ENCODE measurements at regions not wholly inside any gene's neighbourhood (a gene's known extent, or its start where the extent isn't known, plus 50 kb on each side); places are given as distances from the start of the nearest gene placed in this dataset.

GRCh38 chr12:98379106-98379505 lies 136.3 kb upstream of the TMPO start:
- no peak overlapping the region for H3K4me3 ChIP-seq (ENCODE audit: low read depth, low read length)
- peak; percentile 10 for TF ChIP-seq CTCF (conservative IDR thresholded peaks at IDR 0.05; ENCODE audit: low read depth, low read length)
- no peak for DNase-seq (ENCODE audit: low read depth)

- no peak for TF ChIP-seq CTCF (conservative IDR thresholded peaks at IDR 0.05; ENCODE audit: low read depth, low read length)
- no peak for DNase-seq (ENCODE audit: low read depth)
- no peak overlapping the region for H3K4me3 ChIP-seq (ENCODE audit: low read depth, low read length)
Measured at GRCh38 chr12:98385641-98386040, 129.7 kb upstream of the TMPO start.

- H3K4me3 ChIP-seq (ENCODE audit: low read depth, low read length), result no peak overlapping the region
- no peak for TF ChIP-seq CTCF (conservative IDR thresholded peaks at IDR 0.05; ENCODE audit: low read depth, low read length)
Measured at GRCh38 chr12:98387444-98387843, 127.9 kb upstream of the TMPO start.

DNA sequence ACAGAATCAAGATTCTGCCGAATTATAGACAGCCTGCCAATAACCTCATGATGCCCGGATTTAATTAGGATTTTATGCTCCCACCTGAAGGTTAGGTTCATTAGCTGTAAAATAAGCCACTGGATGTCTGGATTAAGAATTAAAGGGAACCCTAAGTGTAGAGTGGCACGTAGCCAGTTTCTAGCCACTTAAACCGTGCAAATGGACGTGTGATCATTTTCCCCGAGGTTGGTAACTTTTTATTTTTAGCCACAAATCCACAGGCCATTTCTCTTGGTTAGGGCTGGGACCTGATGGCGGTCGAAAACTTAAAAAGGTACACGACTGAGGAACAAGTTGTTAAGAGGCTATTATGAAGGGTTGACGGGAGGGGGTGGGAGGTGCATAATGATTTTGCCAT lies 127.3 kb upstream of the TMPO start:
- TF ChIP-seq CTCF (conservative IDR thresholded peaks at IDR 0.05; ENCODE audit: low read depth, low read length), result no peak
- no peak overlapping the region for H3K4me3 ChIP-seq (ENCODE audit: low read depth, low read length)
- no peak for DNase-seq (ENCODE audit: low read depth)

More at GRCh38 chr12:98387444-98387843, 127.9 kb upstream of the TMPO start:
- DNase-seq (ENCODE audit: low read depth), result no peak

- no peak overlapping the region for H3K4me3 ChIP-seq (ENCODE audit: low read depth, low read length)
- DNase-seq (ENCODE audit: low read depth), result no peak
- TF ChIP-seq CTCF (conservative IDR thresholded peaks at IDR 0.05; ENCODE audit: low read depth, low read length), result no peak
Measured at GRCh38 chr12:98389593-98389992, 125.8 kb upstream of the TMPO start.

DNA sequence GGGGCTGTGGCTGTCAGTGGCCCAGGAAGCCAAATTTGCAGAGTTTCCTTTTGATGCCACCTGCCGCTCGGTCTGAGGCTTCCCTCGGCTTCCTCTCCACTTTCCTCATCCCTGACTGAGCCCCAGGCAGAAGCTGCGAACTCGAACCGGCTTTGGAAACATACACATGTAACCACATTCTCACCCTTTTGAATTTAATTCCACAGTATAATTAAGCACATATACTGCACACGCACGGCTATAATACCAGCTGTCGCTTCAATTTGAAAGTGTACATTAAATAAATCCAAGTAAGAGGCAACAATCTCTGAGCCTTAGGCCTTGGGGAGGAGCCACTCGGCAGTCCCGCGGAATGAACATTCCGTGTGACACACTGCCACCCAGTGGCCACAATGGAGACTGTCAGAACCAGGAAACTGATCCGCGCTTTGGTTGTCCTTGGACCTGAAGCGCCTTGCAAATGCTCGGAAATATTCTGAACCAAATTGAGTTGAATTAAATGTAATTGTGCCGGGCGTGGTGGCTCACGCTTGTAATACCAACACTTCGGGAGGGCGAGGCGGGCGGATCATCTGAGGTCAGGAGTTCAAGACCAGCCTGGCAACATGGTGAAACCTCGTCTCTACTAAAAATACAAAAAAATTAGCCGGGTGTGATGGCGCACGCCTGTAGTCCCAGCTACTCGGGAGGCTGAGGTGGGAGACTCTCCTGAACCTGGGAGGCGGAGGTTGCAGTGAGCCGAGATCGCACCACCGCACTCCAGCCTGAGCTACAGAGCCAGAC lies 117.9 kb upstream of the TMPO start:
- peak overlapping the region; percentile 55 for H3K4me3 ChIP-seq (ENCODE audit: low read depth, low read length)
- peak; percentile 88 for TF ChIP-seq CTCF (conservative IDR thresholded peaks at IDR 0.05; ENCODE audit: low read depth, low read length)
- DNase-seq (ENCODE audit: low read depth), result peak; percentile 32

- H3K4me3 ChIP-seq (ENCODE audit: low read depth, low read length), result no peak overlapping the region
- no peak for TF ChIP-seq CTCF (conservative IDR thresholded peaks at IDR 0.05; ENCODE audit: low read depth, low read length)
- no peak for DNase-seq (ENCODE audit: low read depth)
Measured at GRCh38 chr12:98399532-98399931, 115.9 kb upstream of the TMPO start.

Measured in epithelial cell of proximal tubule (primary cell).